HEK293 (cell line): ENCODE measurements at regions not wholly inside any gene's neighbourhood (a gene's known extent, or its start where the extent isn't known, plus 50 kb on each side); places are given as distances from the start of the nearest gene placed in this dataset.

ENCODE experiments used
- CTCF ChIA-PET: fragments of 350-600 bp; formaldehyde crosslinking; extraction: SDS; loops from one replicate; lab custom pipeline; 2021; ENCODE audit warnings: antibody characterized with exemption; lab: Yijun Ruan, JAX
- POLR2A ChIA-PET: fragments of 300-600 bp; formaldehyde crosslinking; extraction: SDS; loops from one replicate; lab custom pipeline; 2020; ENCODE audit warnings: antibody characterized with exemption, inconsistent platforms; lab: Yijun Ruan, JAX
- H3K27ac ChIP-seq: fragments of 200-500 bp; sonication (Bioruptor generic); 2 replicates; pipeline ENCODE4 v1.5.1; 2014; ENCODE audit warnings: low read depth, low read length, control low read depth, inconsistent platforms; ENCODE audit errors: extremely low read depth
- H3K36me3 ChIP-seq, 2 experiments: fragments of 200-500 bp in 1 of 2; sonication (Bioruptor generic) in 1 of 2; 1 replicate in 1 of 2; 2 replicates in 1 of 2; pipeline ENCODE4 v1.5.1; 2014 to 2017; ENCODE audit warnings: inconsistent platforms in 2 of 2, low read length in 2 of 2; ENCODE audit not compliant: control insufficient read depth in 2 of 2, insufficient read depth in 1 of 2
- H3K4me1 ChIP-seq: fragments of 200-500 bp; sonication (Bioruptor generic); 2 replicates; pipeline ENCODE4 v1.5.1; 2014; ENCODE audit warnings: mild to moderate bottlenecking, low read length, inconsistent platforms; ENCODE audit not compliant: control insufficient read depth, insufficient read depth
- H3K4me3 ChIP-seq: 2 replicates; pipeline ENCODE4 v1.5.1; 2011; ENCODE audit warnings: low read depth, mild to moderate bottlenecking, control low read depth, low read length, moderate library complexity
- H3K9me3 ChIP-seq: fragments of 200-500 bp; sonication (Bioruptor generic); 2 replicates; pipeline ENCODE4 v1.5.1; 2014; ENCODE audit warnings: low read depth, low read length, inconsistent platforms; ENCODE audit not compliant: control insufficient read depth, insufficient read depth
- CTCF ChIP-seq: fragments of 450-650 bp; formaldehyde crosslinking; IDR thresholded peaks from 2 replicates; pipeline ENCODE4 v1.5.1; 2016; ENCODE audit warnings: missing biosample characterization, missing genetic modification characterization
- GFI1B ChIP-seq: fragments of 450-650 bp; formaldehyde crosslinking; IDR thresholded peaks from 2 replicates; pipeline ENCODE4 v1.5.1; 2016; ENCODE audit warnings: missing biosample characterization, missing genetic modification characterization
- IKZF3 ChIP-seq: fragments of 450-650 bp; IDR thresholded peaks from 2 replicates; pipeline ENCODE4 v1.5.0; 2018; ENCODE audit warnings: missing biosample characterization, mild to moderate bottlenecking, missing genetic modification characterization, moderate library complexity
- PRDM4 ChIP-seq: fragments of 450-650 bp; formaldehyde crosslinking; IDR thresholded peaks from 2 replicates; pipeline ENCODE4 v1.5.1; 2017; ENCODE audit warnings: missing biosample characterization, missing genetic modification characterization
- ZBTB1 ChIP-seq: fragments of 450-650 bp; formaldehyde crosslinking; IDR thresholded peaks from 2 replicates; pipeline ENCODE4 v1.5.1; 2016; ENCODE audit warnings: missing biosample characterization, missing genetic modification characterization
- ZBTB10 ChIP-seq: fragments of 450-650 bp; formaldehyde crosslinking; IDR thresholded peaks from 2 replicates; pipeline ENCODE4 v1.5.1; 2016; ENCODE audit warnings: missing biosample characterization, missing genetic modification characterization
- ZIC2 ChIP-seq: fragments of 450-650 bp; formaldehyde crosslinking; IDR thresholded peaks from 2 replicates; pipeline ENCODE4 v1.5.1; 2016; ENCODE audit warnings: missing biosample characterization, missing genetic modification characterization
- ZNF155 ChIP-seq: fragments of 450-650 bp; formaldehyde crosslinking; IDR thresholded peaks from 2 replicates; pipeline ENCODE4 v1.5.1; 2016; ENCODE audit warnings: missing biosample characterization, missing genetic modification characterization
- ZNF211 ChIP-seq: fragments of 450-650 bp; formaldehyde crosslinking; IDR thresholded peaks from 2 replicates; pipeline ENCODE4 v1.5.1; 2016; ENCODE audit warnings: low read depth, missing biosample characterization, missing genetic modification characterization
- ZNF26 ChIP-seq: fragments of 450-650 bp; formaldehyde crosslinking; IDR thresholded peaks from 2 replicates; pipeline ENCODE4 v1.5.1; 2016; ENCODE audit warnings: missing biosample characterization, missing genetic modification characterization
- ZNF426 ChIP-seq: fragments of 450-650 bp; formaldehyde crosslinking; IDR thresholded peaks from 2 replicates; pipeline ENCODE4 v1.5.1; 2017; ENCODE audit warnings: missing biosample characterization, missing genetic modification characterization, mild to moderate bottlenecking, inconsistent platforms, moderate library complexity
- ZNF571 ChIP-seq: fragments of 450-650 bp; formaldehyde crosslinking; IDR thresholded peaks from 2 replicates; pipeline ENCODE4 v1.5.0; 2017; ENCODE audit warnings: missing biosample characterization, missing genetic modification characterization
- ZNF776 ChIP-seq: fragments of 450-650 bp; formaldehyde crosslinking; IDR thresholded peaks from 2 replicates; pipeline ENCODE4 v1.5.0; 2017; ENCODE audit warnings: missing biosample characterization, missing genetic modification characterization, borderline replicate concordance
- ZNF830 ChIP-seq: fragments of 450-650 bp; IDR thresholded peaks from 2 replicates; pipeline ENCODE4 v1.5.0; 2018; ENCODE audit warnings: missing biosample characterization, missing genetic modification characterization, low read depth, mild to moderate bottlenecking, moderate library complexity
- ZNF843 ChIP-seq: fragments of 450-650 bp; formaldehyde crosslinking; IDR thresholded peaks from 2 replicates; pipeline ENCODE4 v1.5.1; 2016; ENCODE audit warnings: missing biosample characterization, missing genetic modification characterization
- ZSCAN5A ChIP-seq: fragments of 450-650 bp; formaldehyde crosslinking; IDR thresholded peaks from 2 replicates; pipeline ENCODE4 v1.5.1; 2016; ENCODE audit warnings: missing biosample characterization, missing genetic modification characterization

GRCh38 chr11:82268627-82269026 is 465.0 kb downstream of the FAM181B start:
- CTCF ChIA-PET, result no interaction called here
- no peaks in the 10 kb centered on the region for H3K9me3 ChIP-seq
- H3K4me3 ChIP-seq, result no peak overlapping the region
- no peaks in the 10 kb centered on the region for H3K36me3 ChIP-seq
- H3K27ac ChIP-seq, result no peak overlapping the region
- TF ChIP-seq ZBTB10 (tag by site-specific recombination) (no peak), ZNF830 (tag by site-specific recombination) (no peak)
- TF ChIP-seq, all 188 proteins: peak for 0
- H3K4me1 ChIP-seq, result no peaks in the 10 kb centered on the region
- POLR2A ChIA-PET, result no interaction called here

- H3K9me3 ChIP-seq, result no peaks in the 10 kb centered on the region
- no peak for TF ChIP-seq ZBTB1 (tag by site-specific recombination)
- TF ChIP-seq ZSCAN5A, result no peak
- TF ChIP-seq ZNF211 (tag by site-specific recombination), result no peak
- no peak for TF ChIP-seq ZIC2 (tag by site-specific recombination)
- no peak for TF ChIP-seq ZNF571 (tag by site-specific recombination)
- no peak for TF ChIP-seq ZNF426 (tag by site-specific recombination)
- no peak for TF ChIP-seq ZNF26 (tag by site-specific recombination)
- TF ChIP-seq ZNF776 (tag by site-specific recombination), result no peak
- TF ChIP-seq ZNF155 (tag by site-specific recombination), result no peak
- TF ChIP-seq CTCF, result no peak
- no peak for TF ChIP-seq IKZF3
- TF ChIP-seq PRDM4 (tag by site-specific recombination), result no peak
- no peak for TF ChIP-seq ZNF843
- TF ChIP-seq GFI1B (tag by site-specific recombination), result no peak
- ChIA-PET CTCF (no interaction called here), POLR2A (no interaction called here)
- H3K36me3 ChIP-seq, result no peaks in the 10 kb centered on the region
- no peak overlapping the region for H3K27ac ChIP-seq
- no peaks in the 10 kb centered on the region for H3K4me1 ChIP-seq
- H3K4me3 ChIP-seq, result no peak overlapping the region
These were observed 466.5 kb downstream of the FAM181B start for GRCh38 chr11:82267186-82267585.
